Lower lobe of right lung (tissue), 2 donors: ENCODE measurements at regions not wholly inside any gene's neighbourhood (a gene's known extent, or its start where the extent isn't known, plus 50 kb on each side); places are given as distances from the start of the nearest gene placed in this dataset.

Experiments
- ATAC-seq, 2 donors: fragments of 200-7000 bp; cut with Tn5 transposase; one replicate each; pipeline ENCODE4 v1.9.1; 2020 to 2022; ENCODE audit warnings: mild to moderate bottlenecking in 2 of 2, moderate library complexity in 2 of 2
- DNase-seq: peaks from one replicate; pipeline ENCODE4 v3.0.0-alpha.2; 2020
- H3K27ac ChIP-seq: fragments of 200-600 bp; one replicate; pipeline ENCODE4 v1.8.0; 2022
- H3K27me3 ChIP-seq: fragments of 200-600 bp; one replicate; pipeline ENCODE4 v1.8.0; 2022; ENCODE audit warnings: low read depth
- H3K36me3 ChIP-seq: fragments of 200-600 bp; one replicate; pipeline ENCODE4 v1.8.0; 2022; ENCODE audit warnings: mild to moderate bottlenecking
- H3K4me1 ChIP-seq: fragments of 200-600 bp; one replicate; pipeline ENCODE4 v1.8.0; 2022
- H3K4me3 ChIP-seq: fragments of 200-600 bp; one replicate; pipeline ENCODE4 v1.8.0; 2022; ENCODE audit warnings: mild to moderate bottlenecking
- H3K9me3 ChIP-seq: fragments of 200-600 bp; one replicate; pipeline ENCODE4 v1.8.0; 2022
- intact Hi-C: fragments of 100-400 bp; cut with DNase I; formaldehyde crosslinking; loops from one replicate; pipeline ENCODE4 v1.11.0; 2022
- TF ChIP-seq, protein P1 (sequence below): fragments of 200-600 bp; IDR thresholded peaks from one replicate; pipeline ENCODE4 v1.8.0; 2022; ENCODE audit warnings: antibody characterized with exemption, mild to moderate bottlenecking
- donor health status: DM: no; HTN: yes; CAD: no; lungs with severe emphysema.

DNA sequence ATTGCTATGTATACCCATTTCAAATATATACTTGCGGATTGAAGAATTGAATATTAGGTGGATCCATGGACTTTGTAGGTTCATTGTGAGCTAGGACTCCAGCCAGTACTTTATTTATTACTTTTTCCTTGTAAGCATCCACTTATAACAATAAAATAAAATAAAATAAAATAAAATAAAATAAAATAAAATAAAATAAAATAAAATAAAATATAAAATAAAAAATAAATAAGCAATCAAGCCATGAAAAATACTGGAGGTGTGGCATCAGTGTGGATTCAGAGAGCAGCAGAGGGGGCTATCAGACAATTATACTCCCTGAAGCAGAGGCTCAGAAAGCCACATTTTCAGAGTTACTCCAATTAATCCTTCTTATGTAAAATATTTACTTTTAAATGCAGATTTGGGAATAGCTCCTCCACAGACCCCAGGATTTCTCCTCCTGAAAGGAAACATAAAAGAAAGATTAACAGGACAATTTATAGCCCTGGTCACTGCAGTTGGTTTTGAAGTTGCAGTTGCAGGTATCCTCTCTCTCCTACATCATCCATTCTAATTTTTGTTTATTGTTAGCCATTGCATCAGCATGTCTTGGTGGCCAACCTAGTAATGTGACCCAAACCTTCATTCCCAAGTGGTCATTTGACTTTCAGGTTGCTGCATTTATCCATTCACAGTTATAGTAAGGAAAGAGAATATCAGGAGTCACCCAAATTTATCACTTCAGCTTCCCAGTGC lies 2025.2 kb upstream of the IGFBP7 start:
- intact Hi-C loops: no loop called here
- H3K4me3 ChIP-seq: no peak overlapping the region
- no peak for DNase-seq
- no peaks in the 10 kb centered on the region for H3K27me3 ChIP-seq
- H3K4me1 ChIP-seq: no peaks in the 10 kb centered on the region
- no peaks in the 10 kb centered on the region for H3K36me3 ChIP-seq
- H3K9me3 ChIP-seq: no peaks in the 10 kb centered on the region
- TF ChIP-seq, protein P1, sequence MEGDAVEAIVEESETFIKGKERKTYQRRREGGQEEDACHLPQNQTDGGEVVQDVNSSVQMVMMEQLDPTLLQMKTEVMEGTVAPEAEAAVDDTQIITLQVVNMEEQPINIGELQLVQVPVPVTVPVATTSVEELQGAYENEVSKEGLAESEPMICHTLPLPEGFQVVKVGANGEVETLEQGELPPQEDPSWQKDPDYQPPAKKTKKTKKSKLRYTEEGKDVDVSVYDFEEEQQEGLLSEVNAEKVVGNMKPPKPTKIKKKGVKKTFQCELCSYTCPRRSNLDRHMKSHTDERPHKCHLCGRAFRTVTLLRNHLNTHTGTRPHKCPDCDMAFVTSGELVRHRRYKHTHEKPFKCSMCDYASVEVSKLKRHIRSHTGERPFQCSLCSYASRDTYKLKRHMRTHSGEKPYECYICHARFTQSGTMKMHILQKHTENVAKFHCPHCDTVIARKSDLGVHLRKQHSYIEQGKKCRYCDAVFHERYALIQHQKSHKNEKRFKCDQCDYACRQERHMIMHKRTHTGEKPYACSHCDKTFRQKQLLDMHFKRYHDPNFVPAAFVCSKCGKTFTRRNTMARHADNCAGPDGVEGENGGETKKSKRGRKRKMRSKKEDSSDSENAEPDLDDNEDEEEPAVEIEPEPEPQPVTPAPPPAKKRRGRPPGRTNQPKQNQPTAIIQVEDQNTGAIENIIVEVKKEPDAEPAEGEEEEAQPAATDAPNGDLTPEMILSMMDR: no peak
- no peak for ATAC-seq
- no peak overlapping the region for H3K27ac ChIP-seq

DNA sequence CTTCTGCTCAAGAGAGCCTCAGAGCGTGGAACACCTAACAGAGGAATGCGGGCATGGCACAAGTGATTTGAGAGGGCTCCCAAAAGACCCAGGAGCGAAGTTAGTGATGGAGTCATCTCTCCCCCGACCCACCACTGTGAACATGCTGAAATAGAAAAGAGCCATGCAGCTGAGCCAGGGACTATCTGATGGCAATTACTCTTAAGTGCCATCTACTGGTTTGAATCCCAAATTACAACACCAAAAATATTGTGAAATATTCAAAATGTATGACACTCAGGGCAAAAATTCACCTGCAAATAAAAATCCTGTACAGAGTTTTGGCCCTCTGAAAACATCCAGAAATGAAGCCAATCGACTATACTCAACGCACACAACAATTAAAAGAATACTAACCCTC lies 2038.9 kb upstream of the ADGRL3 start:
- TF ChIP-seq, protein P1: no peak
- intact Hi-C loops: no loop called here
- no peaks in the 10 kb centered on the region for H3K9me3 ChIP-seq
- H3K27me3 ChIP-seq: no peaks in the 10 kb centered on the region
- no peak overlapping the region for H3K27ac ChIP-seq
- DNase-seq (no peak), ATAC-seq (no peak)
- H3K4me1 ChIP-seq: no peaks in the 10 kb centered on the region
- H3K4me3 ChIP-seq: no peak overlapping the region
- H3K36me3 ChIP-seq: no peaks in the 10 kb centered on the region

GRCh38 chr4:59175617-59176016 lies 2024.5 kb upstream of the ADGRL3 start:
- Histone ChIP-seq H3K4me3 (no peak overlapping the region), H3K27ac (no peak overlapping the region), H3K4me1 (no peaks in the 10 kb centered on the region), H3K27me3 (no peaks in the 10 kb centered on the region), H3K36me3 (no peaks in the 10 kb centered on the region), H3K9me3 (no peaks in the 10 kb centered on the region)
- no peak for ATAC-seq
- DNase-seq: no peak
- TF ChIP-seq, protein P1: no peak
- intact Hi-C loops: no loop called here

GRCh38 chr4:59179372-59179771 lies 2020.8 kb upstream of the ADGRL3 start:
- intact Hi-C loops: no loop called here
- H3K36me3 ChIP-seq: no peaks in the 10 kb centered on the region
- no peak overlapping the region for H3K27ac ChIP-seq
- H3K27me3 ChIP-seq: no peaks in the 10 kb centered on the region
- no peaks in the 10 kb centered on the region for H3K4me1 ChIP-seq
- H3K9me3 ChIP-seq: no peaks in the 10 kb centered on the region
- H3K4me3 ChIP-seq: no peak overlapping the region
- DNase-seq (no peak), ATAC-seq (peak in 1 of 2 donors; percentile 15)
- TF ChIP-seq, protein P1: no peak

DNA sequence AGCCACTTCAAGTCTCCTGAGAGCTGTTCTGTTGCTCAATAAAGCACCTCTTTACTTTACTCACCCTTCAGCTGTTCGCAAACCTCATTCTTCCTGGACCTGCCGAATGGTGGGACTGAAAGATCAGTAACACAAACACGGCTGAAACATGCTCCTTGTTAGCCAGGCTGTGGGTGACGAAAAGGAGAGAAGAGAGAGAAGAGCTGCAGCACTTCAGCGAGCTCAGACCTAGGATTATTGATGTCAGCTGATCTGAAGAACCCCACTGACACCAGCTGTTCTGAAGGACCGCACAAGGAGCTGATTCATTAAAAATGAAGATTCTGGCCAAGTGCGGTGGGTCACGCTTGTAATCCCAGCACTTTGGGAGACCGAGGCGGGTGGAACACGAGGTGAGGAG lies 2020.0 kb upstream of the ADGRL3 start:
- no peak overlapping the region for H3K27ac ChIP-seq
- TF ChIP-seq, protein P1: no peak
- intact Hi-C loops: no loop called here
- no peaks in the 10 kb centered on the region for H3K4me1 ChIP-seq
- ATAC-seq: no peak
- H3K36me3 ChIP-seq: no peaks in the 10 kb centered on the region
- no peak for DNase-seq
- H3K4me3 ChIP-seq: no peak overlapping the region
- no peaks in the 10 kb centered on the region for H3K9me3 ChIP-seq
- no peaks in the 10 kb centered on the region for H3K27me3 ChIP-seq
